Chondrocyte (in vitro differentiated cells): ENCODE measurements at regions not wholly inside any gene's neighbourhood (a gene's known extent, or its start where the extent isn't known, plus 50 kb on each side); places are given as distances from the start of the nearest gene placed in this dataset.

Experiments
- DNase-seq: peaks from one replicate; pipeline ENCODE4 v3.0.0; 2021; ENCODE audit warnings: mixed read lengths, low spot score
- H3K27ac Mint-ChIP-seq: one replicate; pipeline ENCODE4 v1.8.0; 2021; ENCODE audit warnings: mild to moderate bottlenecking, moderate library complexity, mixed read lengths; ENCODE audit not compliant: unreplicated experiment
- H3K27me3 Mint-ChIP-seq: 2 replicates; pipeline ENCODE4 v1.8.0; 2021; ENCODE audit warnings: low read depth, mixed read lengths
- H3K36me3 Mint-ChIP-seq: 2 replicates; pipeline ENCODE4 v1.8.0; 2021; ENCODE audit warnings: low read depth, mixed read lengths
- H3K4me1 Mint-ChIP-seq: 2 replicates; pipeline ENCODE4 v1.8.0; 2021; ENCODE audit warnings: low read depth, mild to moderate bottlenecking, mixed read lengths
- H3K4me3 Mint-ChIP-seq: one replicate; pipeline ENCODE4 v1.8.0; 2021; ENCODE audit warnings: mild to moderate bottlenecking, moderate library complexity, mixed read lengths; ENCODE audit not compliant: unreplicated experiment
- H3K9me3 Mint-ChIP-seq: 2 replicates; pipeline ENCODE4 v1.8.0; 2021; ENCODE audit warnings: low read depth, mixed read lengths
- TF ChIP-seq, protein P1 (sequence below): fragments of 200-600 bp; sonication (generic); IDR thresholded peaks from 2 replicates; pipeline ENCODE4 v1.5.0; 2021; ENCODE audit warnings: antibody characterized with exemption, mild to moderate bottlenecking, moderate library complexity

GRCh38 chr14:85336817-85337216, 193.1 kb upstream of the FLRT2 start:
- Mint-ChIP-seq H3K4me3 (no peak overlapping the region), H3K27ac (no peak overlapping the region), H3K4me1 (peaks cover 5% of the 10 kb centered on the region), H3K9me3 (no peaks in the 10 kb centered on the region), H3K36me3 (no peaks in the 10 kb centered on the region), H3K27me3 (no peaks in the 10 kb centered on the region)
- TF ChIP-seq, protein P1, sequence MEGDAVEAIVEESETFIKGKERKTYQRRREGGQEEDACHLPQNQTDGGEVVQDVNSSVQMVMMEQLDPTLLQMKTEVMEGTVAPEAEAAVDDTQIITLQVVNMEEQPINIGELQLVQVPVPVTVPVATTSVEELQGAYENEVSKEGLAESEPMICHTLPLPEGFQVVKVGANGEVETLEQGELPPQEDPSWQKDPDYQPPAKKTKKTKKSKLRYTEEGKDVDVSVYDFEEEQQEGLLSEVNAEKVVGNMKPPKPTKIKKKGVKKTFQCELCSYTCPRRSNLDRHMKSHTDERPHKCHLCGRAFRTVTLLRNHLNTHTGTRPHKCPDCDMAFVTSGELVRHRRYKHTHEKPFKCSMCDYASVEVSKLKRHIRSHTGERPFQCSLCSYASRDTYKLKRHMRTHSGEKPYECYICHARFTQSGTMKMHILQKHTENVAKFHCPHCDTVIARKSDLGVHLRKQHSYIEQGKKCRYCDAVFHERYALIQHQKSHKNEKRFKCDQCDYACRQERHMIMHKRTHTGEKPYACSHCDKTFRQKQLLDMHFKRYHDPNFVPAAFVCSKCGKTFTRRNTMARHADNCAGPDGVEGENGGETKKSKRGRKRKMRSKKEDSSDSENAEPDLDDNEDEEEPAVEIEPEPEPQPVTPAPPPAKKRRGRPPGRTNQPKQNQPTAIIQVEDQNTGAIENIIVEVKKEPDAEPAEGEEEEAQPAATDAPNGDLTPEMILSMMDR = no peak
- no peak for DNase-seq

DNA sequence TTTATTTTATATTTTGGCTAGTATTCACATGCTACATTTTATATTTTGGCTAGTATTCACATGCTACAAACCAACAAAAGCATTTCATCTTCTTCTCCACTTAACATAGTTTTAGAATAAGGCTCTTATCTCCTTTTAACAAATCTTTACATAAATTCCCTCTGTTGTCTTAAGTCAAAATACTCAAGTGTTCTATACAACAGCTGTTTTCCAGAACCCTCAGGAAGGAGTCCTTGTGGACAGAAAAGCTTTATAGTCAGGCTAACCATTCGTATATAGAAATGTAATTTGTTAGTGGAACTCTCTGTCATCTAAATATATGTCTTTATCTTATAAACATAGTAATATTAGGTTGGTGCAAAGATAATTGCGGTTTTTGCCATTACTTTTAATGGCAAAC, 191.0 kb upstream of the FLRT2 start:
- H3K36me3 Mint-ChIP-seq = no peaks in the 10 kb centered on the region
- H3K27ac Mint-ChIP-seq = no peak overlapping the region
- DNase-seq = no peak
- no peaks in the 10 kb centered on the region for H3K9me3 Mint-ChIP-seq
- no peaks in the 10 kb centered on the region for H3K27me3 Mint-ChIP-seq
- TF ChIP-seq, protein P1 = no peak
- H3K4me1 Mint-ChIP-seq = peaks cover 16% of the 10 kb centered on the region
- no peak overlapping the region for H3K4me3 Mint-ChIP-seq

DNA sequence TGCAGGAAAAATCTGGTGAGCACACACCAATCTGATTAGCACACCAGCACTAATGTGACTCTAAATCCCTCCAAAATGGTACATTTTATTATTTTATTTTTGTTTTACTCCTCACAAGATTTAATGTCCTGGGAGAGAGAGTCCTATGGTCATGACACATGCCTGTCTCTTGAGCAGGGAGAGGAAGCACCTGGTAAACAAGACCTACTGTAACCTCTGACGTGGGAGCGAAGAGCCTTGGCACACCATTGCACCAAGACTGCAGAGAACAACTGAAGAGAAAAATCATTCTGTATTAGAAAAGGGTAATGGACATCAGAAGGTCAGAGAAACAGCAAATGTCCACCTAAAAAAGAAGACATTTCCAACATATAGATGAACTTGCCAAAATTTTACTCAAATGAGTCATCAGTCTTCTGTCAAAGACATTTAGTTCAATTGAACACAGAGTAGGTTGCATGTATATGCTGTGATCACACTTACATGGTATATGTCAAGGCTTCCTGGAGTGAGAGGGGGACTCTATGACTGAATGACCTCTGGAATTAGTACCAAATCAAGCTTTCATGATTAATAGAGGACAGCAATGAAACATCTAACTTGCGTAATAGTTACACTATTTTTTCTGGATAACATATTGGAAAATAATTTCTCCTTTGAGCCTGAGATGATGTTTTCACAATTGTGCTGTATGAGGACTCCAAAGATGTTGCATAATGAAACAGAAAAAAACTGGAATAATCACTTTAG, 186.9 kb upstream of the FLRT2 start:
- no peak overlapping the region for H3K27ac Mint-ChIP-seq
- H3K36me3 Mint-ChIP-seq = no peaks in the 10 kb centered on the region
- peaks cover 11% of the 10 kb centered on the region for H3K4me1 Mint-ChIP-seq
- no peaks in the 10 kb centered on the region for H3K27me3 Mint-ChIP-seq
- H3K4me3 Mint-ChIP-seq = no peak overlapping the region
- no peak for DNase-seq
- H3K9me3 Mint-ChIP-seq = peaks cover 3% of the 10 kb centered on the region
- TF ChIP-seq, protein P1 = no peak

- Mint-ChIP-seq H3K4me1 (peaks cover 11% of the 10 kb centered on the region), H3K27me3 (no peaks in the 10 kb centered on the region)
Observed at GRCh38 chr14:85344171-85344570, 185.8 kb upstream of the FLRT2 start.

GRCh38 chr14:85344847-85345570, 184.9 kb upstream of the FLRT2 start:
- TF ChIP-seq, protein P1 = no peak
- Mint-ChIP-seq H3K4me3 (no peak overlapping the region), H3K36me3 (no peaks in the 10 kb centered on the region), H3K27ac (no peak overlapping the region), H3K27me3 (no peaks in the 10 kb centered on the region), H3K9me3 (peaks cover 3% of the 10 kb centered on the region), H3K4me1 (peaks cover 11% of the 10 kb centered on the region)
- DNase-seq = no peak

More at GRCh38 chr14:85344171-85344570, 185.8 kb upstream of the FLRT2 start:
- DNase-seq = no peak
- Mint-ChIP-seq H3K36me3 (no peaks in the 10 kb centered on the region), H3K4me3 (no peak overlapping the region), H3K27ac (no peak overlapping the region), H3K9me3 (peaks cover 3% of the 10 kb centered on the region)
- TF ChIP-seq, protein P1 = no peak
